Muscle layer of colon (tissue), 2 donors: ENCODE measurements at regions not wholly inside any gene's neighbourhood (a gene's known extent, or its start where the extent isn't known, plus 50 kb on each side); places are given as distances from the start of the nearest gene placed in this dataset.

ENCODE experiments used
- H3K27ac ChIP-seq: one replicate; pipeline ENCODE4 v1.7.0; 2013; ENCODE audit warnings: low read depth, mild to moderate bottlenecking, low read length, moderate library complexity
- H3K27me3 ChIP-seq, 2 donors: one replicate each; pipeline ENCODE4 v1.7.0; 2013; ENCODE audit warnings: low read length in 2 of 2, mild to moderate bottlenecking in 2 of 2; ENCODE audit not compliant: insufficient read depth in 2 of 2, control insufficient read depth in 1 of 2
- H3K36me3 ChIP-seq: one replicate; pipeline ENCODE4 v1.7.0; 2013; ENCODE audit warnings: mild to moderate bottlenecking, low read length; ENCODE audit not compliant: insufficient read depth
- H3K4me1 ChIP-seq: one replicate; pipeline ENCODE4 v1.7.0; 2013; ENCODE audit warnings: mild to moderate bottlenecking, low read length; ENCODE audit not compliant: insufficient read depth
- H3K4me3 ChIP-seq, 2 donors: one replicate each; pipeline ENCODE4 v1.7.0; 2013; ENCODE audit warnings: low read length in 2 of 2, low read depth in 1 of 2, mild to moderate bottlenecking in 1 of 2, moderate library complexity in 1 of 2
- H3K9ac ChIP-seq: one replicate; pipeline ENCODE4 v1.7.0; 2013; ENCODE audit warnings: low read length
- H3K9me3 ChIP-seq: one replicate; pipeline ENCODE4 v1.7.0; 2013; ENCODE audit warnings: mild to moderate bottlenecking, low read length
- donor health status: abdominal sarcoma.
- donor health status: Adenocarcinoma of cecum.

DNA sequence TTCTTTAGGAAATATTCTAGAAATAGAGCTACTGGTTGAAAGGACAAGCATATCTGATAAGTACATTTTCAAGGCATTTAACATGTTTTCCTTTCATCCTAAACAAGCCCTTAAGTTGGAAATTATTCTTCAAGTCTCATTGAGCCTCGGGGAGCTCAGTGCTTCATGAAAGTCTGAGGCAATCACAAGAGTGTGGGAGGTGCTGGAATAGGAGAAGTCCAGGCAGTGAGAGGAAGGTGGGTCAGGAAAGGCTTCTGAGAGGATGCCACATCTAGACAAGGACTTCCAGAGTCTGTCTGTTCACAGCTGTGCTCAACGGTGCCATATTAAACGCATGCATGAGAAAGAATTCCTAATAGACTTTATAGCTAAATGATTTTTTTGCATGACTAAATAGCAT is 69.8 kb downstream of the CD83 start:
- no peak overlapping the region for H3K9ac ChIP-seq
- no peak overlapping the region for H3K27ac ChIP-seq
- no peaks in the 10 kb centered on the region for H3K4me1 ChIP-seq
- no peaks in the 10 kb centered on the region for H3K36me3 ChIP-seq
- no peaks in the 10 kb centered on the region for H3K27me3 ChIP-seq
- H3K4me3 ChIP-seq: no peak overlapping the region
- H3K9me3 ChIP-seq: no peaks in the 10 kb centered on the region

DNA sequence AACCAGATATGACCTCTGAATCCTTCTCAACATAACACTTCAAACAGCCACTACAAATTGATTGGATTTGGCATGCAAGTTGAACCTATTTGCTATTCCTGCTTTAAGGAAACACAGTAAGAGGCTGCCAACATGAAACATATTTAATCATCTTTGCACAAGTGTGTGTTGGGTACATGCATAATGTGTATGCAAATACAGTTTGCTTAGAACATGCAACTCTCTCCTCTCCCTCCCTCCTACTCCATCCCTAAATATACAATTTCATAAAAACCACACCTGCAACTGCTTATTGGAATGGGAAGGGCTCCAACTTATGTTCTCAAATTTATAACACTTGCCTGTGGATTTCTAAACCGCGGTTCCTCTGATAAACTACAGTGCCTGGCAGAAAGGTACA is 71.5 kb downstream of the CD83 start:
- Histone ChIP-seq H3K9ac (no peak overlapping the region), H3K4me3 (no peak overlapping the region), H3K9me3 (no peaks in the 10 kb centered on the region), H3K4me1 (no peaks in the 10 kb centered on the region), H3K27ac (no peak overlapping the region), H3K36me3 (no peaks in the 10 kb centered on the region), H3K27me3 (no peaks in the 10 kb centered on the region)

DNA sequence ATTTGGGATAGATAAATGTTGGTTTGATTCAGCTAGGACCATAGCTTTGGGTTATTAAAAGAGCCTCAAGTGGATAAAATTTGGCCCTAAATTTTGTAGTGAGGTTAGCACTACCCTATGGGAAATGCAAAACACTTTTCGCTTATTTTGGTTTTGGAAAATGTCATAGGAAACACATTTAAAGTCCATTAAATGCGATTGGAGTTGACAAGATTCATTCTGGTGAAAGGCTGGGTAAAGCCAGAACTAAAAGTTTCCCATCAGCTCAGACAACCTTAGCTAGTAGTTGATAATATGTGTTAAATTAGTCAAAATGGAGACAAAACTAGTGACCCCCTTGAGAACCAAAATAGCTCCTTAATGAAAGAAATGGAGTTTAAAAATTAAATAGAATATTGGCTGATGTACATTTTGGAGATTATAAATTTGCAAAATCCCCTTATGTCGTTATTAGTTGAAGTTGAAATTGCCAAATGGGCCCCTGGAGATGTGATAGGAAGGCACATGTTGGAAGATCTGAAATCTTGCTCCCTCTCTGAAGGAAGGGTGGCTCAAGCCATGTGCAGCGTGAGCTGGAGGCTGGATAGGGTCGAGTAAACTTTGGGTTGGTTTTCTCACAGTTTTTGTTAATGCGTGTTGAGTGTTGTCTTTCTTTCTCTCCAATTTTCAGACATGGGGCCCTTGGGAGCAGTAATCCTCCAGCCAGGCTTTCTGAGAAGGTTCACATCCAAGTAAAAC is 72.8 kb downstream of the CD83 start:
- no peaks in the 10 kb centered on the region for H3K36me3 ChIP-seq
- H3K27me3 ChIP-seq: no peaks in the 10 kb centered on the region
- no peak overlapping the region for H3K4me3 ChIP-seq
- H3K9me3 ChIP-seq: no peaks in the 10 kb centered on the region
- no peak overlapping the region for H3K27ac ChIP-seq
- no peaks in the 10 kb centered on the region for H3K4me1 ChIP-seq
- H3K9ac ChIP-seq: no peak overlapping the region

DNA sequence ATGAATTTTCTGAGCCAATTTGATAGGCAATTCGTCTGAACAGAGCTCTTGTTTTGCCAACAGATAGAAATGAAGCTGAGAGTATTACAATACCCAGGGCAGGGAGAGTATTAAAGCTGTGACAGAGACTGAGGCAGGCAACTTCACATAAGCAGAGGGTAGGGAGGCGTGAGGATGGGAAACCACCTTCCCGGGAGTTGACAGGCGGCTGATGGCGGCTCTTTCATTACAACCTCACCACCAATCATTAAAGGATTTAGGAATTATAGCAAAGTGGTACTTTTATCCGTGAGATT is 73.3 kb downstream of the CD83 start:
- H3K4me3 ChIP-seq: no peak overlapping the region
- H3K9me3 ChIP-seq: no peaks in the 10 kb centered on the region
- no peaks in the 10 kb centered on the region for H3K27me3 ChIP-seq
- no peak overlapping the region for H3K9ac ChIP-seq
- no peak overlapping the region for H3K27ac ChIP-seq
- H3K4me1 ChIP-seq: no peaks in the 10 kb centered on the region
- no peaks in the 10 kb centered on the region for H3K36me3 ChIP-seq

DNA sequence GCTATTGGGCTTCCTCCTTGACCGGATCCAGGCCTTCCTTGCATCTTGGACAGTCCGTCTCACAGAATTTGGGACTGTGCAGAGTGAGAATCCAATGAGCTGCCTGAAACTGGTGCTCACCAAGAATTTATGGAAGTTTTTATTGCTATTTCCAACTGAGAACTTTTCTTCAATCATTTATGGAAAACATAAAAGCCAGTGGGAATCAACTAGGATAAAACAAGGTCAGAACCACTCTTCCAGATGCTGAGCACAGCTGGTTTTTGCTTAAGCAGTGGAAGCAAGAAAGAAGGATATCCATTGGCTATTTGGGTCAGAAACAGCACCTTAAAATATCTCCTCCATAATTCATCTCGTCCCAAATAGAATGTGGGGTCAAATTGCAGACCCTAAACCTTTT is 74.2 kb downstream of the CD83 start:
- Histone ChIP-seq H3K4me1 (no peaks in the 10 kb centered on the region), H3K9me3 (no peaks in the 10 kb centered on the region), H3K27ac (no peak overlapping the region), H3K9ac (no peak overlapping the region), H3K4me3 (no peak overlapping the region), H3K36me3 (no peaks in the 10 kb centered on the region), H3K27me3 (no peaks in the 10 kb centered on the region)

DNA sequence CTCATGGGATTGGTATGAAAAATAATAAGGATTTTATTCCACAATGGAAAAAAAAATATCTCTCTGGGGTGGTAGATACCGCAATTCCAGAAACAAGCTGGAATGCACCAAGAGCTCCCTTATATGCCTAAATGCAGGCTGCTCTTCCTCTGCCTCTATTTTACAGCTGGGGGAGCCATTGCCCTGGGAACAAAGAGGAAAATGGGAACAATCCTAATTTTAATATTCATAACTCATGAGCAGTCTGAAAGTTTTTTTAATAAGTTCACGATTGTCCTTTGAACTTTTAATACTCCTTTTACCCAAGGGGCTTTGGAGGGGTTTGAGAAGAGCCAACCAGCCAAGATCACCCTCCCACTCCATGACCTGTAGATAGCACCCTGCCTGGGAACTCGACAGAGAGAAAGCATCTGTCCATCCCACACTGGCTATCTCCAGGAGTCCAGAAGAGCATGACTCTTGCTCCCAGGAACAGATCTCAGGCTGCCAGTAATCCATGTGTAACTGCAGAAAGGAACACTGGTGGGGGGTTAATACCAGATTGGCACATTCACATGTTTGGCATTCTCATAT is 74.7 kb downstream of the CD83 start:
- Histone ChIP-seq H3K4me1 (no peaks in the 10 kb centered on the region), H3K27me3 (no peaks in the 10 kb centered on the region), H3K27ac (no peak overlapping the region), H3K9ac (no peak overlapping the region), H3K4me3 (no peak overlapping the region), H3K9me3 (no peaks in the 10 kb centered on the region), H3K36me3 (no peaks in the 10 kb centered on the region)

DNA sequence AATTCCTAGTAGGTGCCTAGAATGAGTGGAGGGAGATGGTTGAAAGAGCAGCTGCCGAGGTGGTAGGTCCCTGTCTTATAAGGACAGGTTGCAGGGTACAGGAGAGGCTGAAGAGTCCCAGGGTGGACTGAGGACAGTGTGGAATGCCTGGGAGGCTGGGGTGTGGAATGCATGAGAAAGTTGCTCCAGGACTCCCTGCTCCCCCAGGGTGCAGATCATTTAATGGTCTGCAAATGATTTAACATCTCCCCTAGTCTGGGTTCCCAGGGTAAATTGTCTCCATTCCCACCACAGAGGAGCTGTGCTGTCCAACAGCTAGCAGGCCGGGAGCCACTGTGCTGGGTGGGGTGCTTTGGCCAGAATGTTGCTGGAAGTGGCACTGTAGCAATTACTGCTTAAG is 76.0 kb downstream of the CD83 start:
- Histone ChIP-seq H3K4me1 (no peaks in the 10 kb centered on the region), H3K9ac (no peak overlapping the region), H3K27ac (no peak overlapping the region), H3K27me3 (no peaks in the 10 kb centered on the region), H3K4me3 (no peak overlapping the region), H3K36me3 (no peaks in the 10 kb centered on the region), H3K9me3 (no peaks in the 10 kb centered on the region)

DNA sequence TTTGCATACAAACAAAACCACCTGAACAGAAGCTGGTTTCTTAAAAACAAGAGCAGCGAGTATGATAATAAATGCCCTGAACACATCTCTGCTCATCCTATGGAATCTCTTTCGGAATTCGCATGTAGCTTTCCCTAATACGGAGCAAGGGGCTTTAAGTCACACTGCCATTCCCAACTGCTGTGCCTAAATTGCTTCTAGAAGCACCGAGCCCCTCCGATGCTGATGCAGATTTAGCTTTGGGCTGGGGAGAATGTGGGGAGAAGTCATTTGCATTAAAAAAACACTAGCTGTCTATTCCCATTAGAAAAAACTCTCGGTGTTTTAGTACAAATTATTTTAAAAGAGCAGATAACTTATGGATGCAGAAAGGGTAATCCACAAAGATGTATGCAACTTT is 76.9 kb downstream of the CD83 start:
- Histone ChIP-seq H3K9me3 (no peaks in the 10 kb centered on the region), H3K4me3 (no peak overlapping the region), H3K4me1 (no peaks in the 10 kb centered on the region), H3K36me3 (no peaks in the 10 kb centered on the region), H3K27me3 (no peaks in the 10 kb centered on the region), H3K27ac (no peak overlapping the region), H3K9ac (no peak overlapping the region)

DNA sequence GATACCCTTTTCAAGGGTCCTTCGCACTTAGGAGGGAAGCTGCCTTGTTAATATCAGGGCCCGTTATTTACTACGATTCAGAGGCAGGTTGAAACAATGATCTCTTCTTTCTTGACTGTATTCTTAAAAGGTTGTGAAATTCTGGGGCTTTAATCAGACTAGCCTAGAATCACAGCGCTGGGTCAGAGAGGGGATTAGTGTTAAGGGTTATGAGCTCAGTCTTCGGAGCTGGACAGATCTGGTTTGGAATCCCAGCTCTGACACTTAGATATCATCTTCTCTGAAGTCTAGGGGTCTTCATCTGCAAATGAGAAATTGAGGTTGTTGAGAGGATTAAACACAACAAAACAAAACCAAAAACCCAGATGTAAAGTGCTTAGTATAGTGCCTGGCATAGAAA is 77.4 kb downstream of the CD83 start:
- Histone ChIP-seq H3K27me3 (no peaks in the 10 kb centered on the region), H3K4me1 (no peaks in the 10 kb centered on the region), H3K4me3 (no peak overlapping the region), H3K9ac (no peak overlapping the region), H3K36me3 (no peaks in the 10 kb centered on the region), H3K27ac (no peak overlapping the region), H3K9me3 (no peaks in the 10 kb centered on the region)

DNA sequence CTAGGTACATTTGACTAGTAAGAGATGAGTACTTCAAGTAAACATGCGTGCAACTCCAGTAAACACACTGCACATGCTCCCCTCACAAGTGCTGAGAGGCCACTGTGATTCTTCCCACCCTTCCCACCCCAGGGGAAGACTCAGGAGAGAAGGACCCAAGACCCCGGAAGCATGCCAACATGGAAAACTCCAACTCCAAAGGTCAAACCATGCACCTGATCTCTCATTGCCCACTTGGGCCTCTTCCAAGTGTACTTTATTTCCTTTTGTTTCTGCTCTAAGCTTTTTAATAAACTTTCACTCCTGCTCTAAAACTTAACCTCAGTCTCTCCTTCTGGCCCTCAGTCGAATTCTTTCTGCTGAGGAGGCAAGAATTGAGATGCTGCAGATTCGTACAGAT is 78.5 kb downstream of the CD83 start:
- no peaks in the 10 kb centered on the region for H3K4me1 ChIP-seq

DNA sequence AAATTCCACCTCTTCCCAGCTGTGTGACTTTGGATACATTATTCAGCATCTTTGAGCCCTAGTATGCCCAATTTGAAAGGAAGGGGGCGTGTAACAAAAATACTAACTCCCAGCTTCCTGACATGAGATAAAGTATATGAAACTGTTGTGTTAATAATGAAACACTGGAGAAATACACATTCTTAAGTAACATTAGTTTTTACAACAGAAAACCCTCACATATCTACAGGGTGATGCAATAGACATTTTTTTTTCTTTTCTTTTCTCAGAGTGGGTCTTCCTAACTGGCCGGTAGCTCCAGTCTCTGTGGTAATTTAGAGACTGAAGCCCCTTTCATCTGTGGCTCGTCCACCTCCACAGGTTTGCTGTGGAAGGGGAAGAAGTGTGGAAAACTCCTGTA is 79.5 kb downstream of the CD83 start:
- H3K4me3 ChIP-seq: no peak overlapping the region
- no peaks in the 10 kb centered on the region for H3K4me1 ChIP-seq
- H3K27ac ChIP-seq: no peak overlapping the region
- H3K36me3 ChIP-seq: no peaks in the 10 kb centered on the region
- no peaks in the 10 kb centered on the region for H3K9me3 ChIP-seq
- H3K27me3 ChIP-seq: no peaks in the 10 kb centered on the region
- no peak overlapping the region for H3K9ac ChIP-seq

More for the DNA sequence above, 78.5 kb downstream of the CD83 start:
- no peak overlapping the region for H3K9ac ChIP-seq
- no peak overlapping the region for H3K27ac ChIP-seq
- no peaks in the 10 kb centered on the region for H3K36me3 ChIP-seq
- H3K4me3 ChIP-seq: no peak overlapping the region
- no peaks in the 10 kb centered on the region for H3K9me3 ChIP-seq
- H3K27me3 ChIP-seq: no peaks in the 10 kb centered on the region

DNA sequence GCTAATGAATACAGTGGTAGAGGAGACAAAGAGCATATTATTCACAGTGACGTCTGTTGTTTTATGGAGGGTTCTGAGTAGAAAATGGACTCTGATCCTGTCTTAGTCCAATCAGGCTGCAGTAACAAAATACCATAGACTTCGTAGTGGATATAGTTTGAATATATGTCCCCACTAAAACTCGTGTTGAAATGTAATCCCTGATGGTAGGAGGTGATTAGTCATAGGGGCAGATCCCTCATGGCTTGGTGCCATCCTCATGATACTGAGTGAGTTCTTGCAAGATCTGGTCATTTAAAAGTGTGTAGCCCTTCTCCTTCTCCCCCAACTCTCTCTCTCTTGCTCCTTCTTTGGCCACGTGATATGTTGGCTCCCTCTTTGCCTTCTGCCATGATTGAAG is 82.5 kb downstream of the CD83 start:
- H3K9ac ChIP-seq: no peak overlapping the region
- H3K9me3 ChIP-seq: no peaks in the 10 kb centered on the region
- no peaks in the 10 kb centered on the region for H3K36me3 ChIP-seq
- H3K4me3 ChIP-seq: no peak overlapping the region
- H3K27ac ChIP-seq: no peak overlapping the region
- H3K27me3 ChIP-seq: no peaks in the 10 kb centered on the region
- no peaks in the 10 kb centered on the region for H3K4me1 ChIP-seq
